HG02852 (cell line): ENCODE measurements at regions not wholly inside any gene's neighbourhood (a gene's known extent, or its start where the extent isn't known, plus 50 kb on each side); places are given as distances from the start of the nearest gene placed in this dataset.
"Not testable (repeated sequence)": the region's sequence is repeated elsewhere in the genome, so short reads cannot be mapped to it uniquely, and the experiment has no call there.

Experiments used
- ATAC-seq: cut with Tn5 transposase; IDR thresholded peaks from one replicate; pipeline ENCODE4 v1.9.1; 2021; ENCODE audit warnings: mild to moderate bottlenecking, moderate library complexity; ENCODE audit not compliant: unreplicated experiment

DNA sequence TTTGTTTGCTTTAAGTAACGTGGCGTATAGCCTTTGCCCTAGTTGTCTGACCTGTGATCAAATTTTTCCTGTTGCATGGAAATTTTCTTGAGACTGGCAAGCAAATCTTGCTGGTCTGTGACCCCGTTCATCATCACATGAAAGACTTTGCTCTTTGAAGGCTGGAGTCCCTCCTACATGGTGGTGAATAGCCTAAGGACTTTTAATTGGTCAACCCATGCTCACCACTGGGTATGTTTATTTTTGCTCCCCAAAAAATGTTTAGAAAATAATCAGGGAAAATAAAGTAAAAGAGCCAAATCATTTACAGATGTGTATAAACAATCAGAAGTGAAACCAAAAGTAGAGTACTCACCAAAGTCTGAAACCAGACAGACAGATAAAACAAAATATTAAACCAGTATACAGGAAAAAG is 1075.3 kb upstream of the ALCAM start:
- peak; percentile 63 for ATAC-seq

DNA sequence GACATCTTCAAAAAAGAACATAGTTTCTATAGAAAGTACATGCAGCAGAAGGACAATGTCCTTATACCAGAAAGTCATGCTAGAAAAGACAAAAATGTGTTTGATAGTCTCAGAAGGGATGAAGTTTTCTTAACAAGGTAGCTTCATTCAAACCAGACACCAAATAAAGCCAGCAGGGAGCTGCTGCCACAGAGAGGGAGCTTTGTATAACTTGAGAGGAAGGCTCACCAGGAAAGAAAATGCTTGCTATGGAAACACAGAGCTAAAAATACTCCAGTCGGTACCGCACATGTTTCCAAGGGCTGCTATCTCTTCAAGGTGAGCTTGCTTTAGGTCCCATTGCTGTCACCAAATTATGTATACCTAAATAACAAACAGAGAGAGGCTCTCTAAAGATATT is 1074.8 kb upstream of the ALCAM start:
- peak; percentile 27 for ATAC-seq

DNA sequence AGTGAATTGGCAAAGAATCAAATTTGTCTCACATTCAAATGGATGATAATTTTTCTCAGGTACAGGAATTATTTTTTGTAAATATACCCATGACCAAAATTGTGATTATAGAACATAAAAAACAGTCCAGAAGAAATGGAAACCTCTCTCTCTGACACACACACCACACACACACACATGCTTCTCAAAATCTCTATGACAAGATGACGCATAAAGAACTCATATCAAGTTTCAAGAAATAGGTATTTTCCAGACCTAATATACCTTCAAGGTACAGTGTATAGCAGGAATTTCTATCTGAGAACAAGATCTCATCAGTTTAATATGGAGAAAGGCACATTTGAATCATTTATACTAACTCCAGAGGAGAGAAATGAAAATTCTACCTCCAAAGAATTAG is 1069.1 kb upstream of the ALCAM start:
- ATAC-seq = no peak

DNA sequence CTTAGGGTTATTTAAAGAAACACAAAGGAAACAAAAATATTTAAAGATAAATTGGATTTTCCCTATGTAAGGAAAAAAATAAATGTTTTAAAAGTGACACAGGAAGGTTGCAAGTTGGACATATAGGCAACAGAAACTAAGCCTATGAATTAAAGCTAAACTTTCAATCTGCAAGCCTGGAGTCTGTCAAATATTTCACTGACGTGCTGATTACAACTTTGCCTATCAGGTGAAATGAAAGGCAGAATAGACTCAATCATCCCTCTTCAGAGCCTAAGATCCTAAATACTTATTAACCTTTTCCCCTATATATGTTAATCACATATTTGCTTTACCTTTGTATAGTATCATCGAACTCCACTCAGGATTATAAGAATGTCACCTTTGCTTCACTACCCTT is 1068.0 kb upstream of the ALCAM start:
- ATAC-seq = no peak

DNA sequence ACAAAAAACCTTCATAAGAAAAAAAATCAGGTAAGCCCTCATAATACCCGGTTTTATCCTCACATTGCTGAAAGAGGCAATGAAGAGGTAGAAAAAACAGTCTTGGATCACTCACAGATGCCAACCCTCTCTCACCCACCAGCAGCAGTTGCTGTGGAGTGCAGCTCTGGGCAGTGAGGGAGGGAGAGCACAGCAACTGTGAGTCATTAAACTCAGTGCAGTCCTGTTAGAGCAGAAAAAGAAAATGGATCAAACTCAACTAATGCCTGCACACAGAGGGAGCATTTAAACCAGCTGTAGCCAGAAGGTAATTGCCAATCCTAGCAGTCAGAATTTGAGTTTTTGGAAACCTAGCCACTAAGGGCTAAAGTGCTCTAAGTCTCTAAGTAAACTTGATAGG is 1050.6 kb upstream of the ALCAM start:
- no peak for ATAC-seq

DNA sequence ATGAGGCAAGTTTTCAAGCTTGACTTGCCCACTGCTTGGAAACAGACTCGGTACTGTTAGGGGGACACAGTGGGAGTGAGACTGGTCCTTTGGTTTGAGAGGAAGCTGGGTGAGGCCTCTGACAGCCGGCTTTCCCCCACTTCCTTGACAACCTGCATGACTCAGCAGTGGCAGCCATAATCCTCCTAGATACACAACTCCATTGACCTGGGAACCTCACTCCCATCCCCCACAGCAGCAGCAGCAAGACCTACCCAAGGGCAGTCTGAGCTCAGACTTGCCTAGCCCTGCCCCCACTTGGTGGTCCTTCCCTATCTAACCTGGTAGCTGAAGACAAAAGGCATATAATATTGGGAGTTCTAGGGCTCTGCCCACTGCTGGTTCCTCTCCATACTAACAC is 1043.5 kb upstream of the ALCAM start:
- ATAC-seq = no peak

DNA sequence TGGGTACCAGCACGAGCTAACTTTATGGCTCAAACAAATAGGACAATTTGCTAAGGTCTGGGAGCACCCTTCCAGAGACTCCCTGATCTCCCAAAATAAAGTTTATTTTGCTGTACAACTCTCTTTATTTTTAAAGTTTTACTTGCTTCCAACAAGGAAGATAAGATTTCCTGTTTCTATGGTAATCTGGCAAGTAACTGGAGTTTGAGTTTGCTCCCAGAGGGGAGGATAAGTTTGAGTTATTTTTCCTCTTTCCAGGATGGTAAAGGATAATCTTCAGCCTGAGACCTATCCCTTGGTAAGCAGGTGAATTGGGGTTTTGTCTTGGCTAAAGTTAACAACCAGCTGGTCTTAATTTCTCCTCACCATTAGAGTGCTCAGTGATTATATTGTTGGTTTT is 1019.4 kb upstream of the ALCAM start:
- no peak for ATAC-seq

DNA sequence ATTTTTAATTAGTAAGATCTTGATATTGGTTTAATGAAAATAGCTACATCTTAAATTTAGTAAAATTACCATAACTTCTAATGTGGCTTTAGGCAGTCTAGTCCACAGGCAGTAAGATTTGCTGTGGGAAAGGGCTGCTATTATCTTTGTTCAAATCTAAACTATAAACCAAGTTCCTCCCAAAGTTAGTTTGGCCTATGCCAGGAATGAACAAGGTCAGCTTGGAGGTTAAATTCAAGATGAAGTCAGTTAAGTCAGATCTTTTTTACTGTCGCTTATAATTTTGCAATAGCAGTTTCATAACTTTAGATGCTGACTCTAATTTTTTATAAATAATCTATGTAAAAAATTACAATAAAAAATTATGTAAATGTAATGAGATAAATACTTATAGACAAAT is 1016.9 kb upstream of the ALCAM start:
- no peak for ATAC-seq

DNA sequence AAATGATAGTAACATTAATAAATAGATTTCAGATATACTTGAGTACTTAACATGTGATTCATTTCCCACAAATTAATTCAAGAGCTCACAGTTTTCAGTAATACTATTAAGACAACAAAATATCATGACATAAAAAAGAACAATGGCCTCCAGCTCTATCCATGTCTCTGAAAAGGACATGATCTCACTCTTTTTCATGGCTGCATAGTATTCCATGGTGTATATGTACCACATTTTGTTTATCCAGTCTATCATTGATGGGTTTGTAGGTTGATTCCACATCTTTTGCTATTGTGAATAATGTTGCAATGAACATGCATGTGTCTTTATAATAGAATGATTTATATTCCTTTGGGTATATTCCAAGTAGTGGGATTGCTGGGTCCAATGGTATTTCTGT is 1012.8 kb upstream of the ALCAM start:
- no peak for ATAC-seq

DNA sequence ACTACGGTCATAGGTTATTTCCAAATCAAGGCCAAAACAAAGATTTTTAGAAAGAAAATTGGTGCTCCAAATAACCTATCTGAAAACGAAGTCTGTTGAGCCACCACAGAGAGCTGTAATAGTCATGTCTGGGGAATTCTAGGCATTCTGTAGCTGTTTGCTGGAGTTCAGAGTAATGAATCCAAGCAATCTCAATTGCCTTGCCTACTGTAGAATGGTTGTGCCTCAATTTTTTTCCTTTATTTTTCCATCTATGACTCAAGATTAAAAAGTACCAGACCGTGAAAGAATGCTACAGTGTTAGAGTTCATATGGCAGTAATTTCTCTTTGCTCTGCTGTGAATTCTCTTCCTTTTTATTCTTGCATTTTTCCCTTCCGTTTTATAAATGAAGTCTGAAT is 1007.2 kb upstream of the ALCAM start:
- no peak for ATAC-seq

DNA sequence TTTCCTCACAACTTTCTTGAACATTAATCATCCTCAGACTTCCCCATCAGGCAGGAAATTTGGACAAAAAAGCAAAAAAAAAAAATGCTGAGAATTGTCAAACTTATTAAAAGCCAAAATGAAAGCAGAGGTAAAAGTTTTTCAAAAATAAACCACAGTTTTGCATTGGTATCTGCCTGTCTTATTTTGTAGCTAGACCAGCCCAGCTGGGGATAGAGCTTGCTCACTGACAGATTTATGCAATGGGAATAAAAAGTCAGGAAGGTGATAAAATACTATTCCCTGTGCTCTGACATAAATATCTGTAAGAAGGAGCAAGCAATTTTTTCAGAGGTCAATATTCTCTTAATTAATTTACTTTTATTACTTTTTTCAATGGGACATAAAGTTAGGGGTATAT is 1006.7 kb upstream of the ALCAM start:
- no peak for ATAC-seq

DNA sequence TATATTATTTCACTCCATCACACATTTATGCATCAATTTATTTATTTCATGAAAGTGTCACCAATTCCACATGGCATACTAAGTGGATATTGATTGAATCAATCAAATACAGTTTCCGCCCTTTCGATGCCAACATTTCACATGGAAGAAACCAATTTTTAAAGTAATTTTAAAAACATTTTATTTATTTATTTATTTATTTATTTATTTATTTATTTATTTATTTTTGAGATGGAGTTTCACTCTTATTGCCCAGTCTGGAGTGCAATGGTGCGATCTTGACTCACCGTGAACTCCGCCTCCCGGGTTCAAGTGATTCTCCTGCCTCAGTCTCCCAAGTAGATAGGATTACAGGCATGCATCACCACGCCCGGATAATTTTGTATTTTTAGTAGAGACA is 1005.0 kb upstream of the ALCAM start:
- not testable (repeated sequence) for ATAC-seq

DNA sequence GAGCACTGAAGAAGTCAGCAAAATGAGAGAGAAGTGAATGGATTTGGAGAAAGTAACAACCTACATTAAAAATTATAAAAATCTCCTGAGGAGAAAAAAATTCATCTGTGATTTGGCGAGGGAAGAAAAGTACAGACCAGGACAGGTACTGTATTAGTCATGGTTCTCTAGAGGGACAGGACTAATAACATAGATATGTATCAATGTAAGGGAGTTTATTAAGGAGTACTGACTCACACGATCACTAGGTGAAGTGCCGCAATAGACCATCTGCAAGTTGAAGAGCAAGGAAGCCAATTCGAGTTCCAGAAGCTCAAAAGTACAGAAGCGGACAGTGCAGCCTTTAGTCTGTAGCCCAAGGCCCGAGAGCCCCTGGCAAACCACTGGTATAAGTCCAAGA is 1004.4 kb upstream of the ALCAM start:
- no peak for ATAC-seq

DNA sequence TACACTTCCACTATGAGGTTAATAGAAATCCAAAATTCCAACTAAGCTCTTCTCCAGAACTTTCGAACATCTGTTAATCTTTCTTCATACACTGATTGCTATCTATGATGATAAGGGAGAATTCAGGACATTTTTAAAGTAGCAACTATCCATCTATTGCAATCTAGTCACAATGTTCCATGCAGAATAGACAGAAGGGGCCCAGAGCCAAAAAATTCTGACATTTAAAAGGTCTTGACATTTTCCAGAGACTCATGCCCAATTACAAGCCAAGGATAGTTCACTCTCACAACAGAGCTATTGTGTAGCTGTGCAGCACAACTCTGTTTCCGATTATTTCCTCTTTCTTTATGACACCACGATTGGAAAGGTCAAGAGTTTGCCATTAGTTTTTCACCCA is 999.7 kb upstream of the ALCAM start:
- no peak for ATAC-seq

DNA sequence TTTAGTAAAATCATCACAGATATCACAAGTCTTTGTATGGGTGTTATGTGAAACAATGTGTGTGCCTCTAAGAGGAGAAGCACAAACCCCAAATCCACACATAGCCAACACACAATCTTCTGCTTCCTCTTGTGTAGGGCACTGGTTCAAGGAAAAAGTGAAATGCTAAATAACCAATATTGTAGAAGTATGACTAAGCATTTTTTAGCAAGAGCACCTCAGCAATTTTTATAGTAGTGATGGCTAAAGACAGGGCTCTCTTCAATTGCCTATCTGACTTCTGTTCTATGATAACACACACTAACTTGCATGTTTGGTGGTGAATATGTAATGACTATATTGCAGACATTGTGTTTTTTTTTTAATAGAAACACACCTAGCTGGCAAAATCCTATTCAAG is 997.9 kb upstream of the ALCAM start:
- ATAC-seq = no peak

DNA sequence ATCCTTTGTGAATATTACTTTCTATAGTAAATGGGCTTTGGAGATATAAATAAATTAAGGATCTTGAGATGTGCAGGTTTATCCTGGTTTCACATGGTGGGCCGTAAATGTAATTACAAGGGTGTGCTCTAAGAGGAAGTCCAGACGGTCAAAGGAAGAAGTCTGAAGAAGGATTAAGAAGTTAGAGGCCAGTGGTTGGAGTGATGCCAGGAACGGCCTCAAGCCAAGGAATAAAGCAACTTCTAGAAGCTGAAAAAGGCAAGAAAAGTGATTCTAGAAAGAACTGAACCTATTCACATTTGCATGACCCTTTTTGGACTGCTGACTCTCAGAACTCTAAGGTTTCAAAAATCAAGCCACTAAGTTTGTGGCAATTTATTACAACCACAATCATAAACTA is 981.3 kb upstream of the ALCAM start:
- no peak for ATAC-seq

DNA sequence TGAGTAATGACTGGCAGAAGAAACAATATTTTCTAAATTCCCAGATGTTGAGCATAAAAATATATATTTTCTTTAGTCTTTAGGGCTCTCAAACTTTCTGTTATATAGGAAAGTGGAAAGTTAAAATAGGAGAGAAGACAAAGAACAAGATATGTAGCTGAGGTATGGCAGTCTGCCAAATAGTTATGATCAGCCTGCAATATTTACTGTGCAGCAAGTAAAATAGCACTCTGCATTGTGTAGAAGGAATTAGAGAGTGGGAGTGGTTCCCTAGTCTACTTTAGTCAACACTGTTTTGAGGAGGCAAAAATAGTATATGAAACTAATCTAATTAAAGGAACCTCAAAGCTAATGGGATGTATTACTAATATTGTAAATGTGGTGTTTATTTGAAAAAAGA is 978.1 kb upstream of the ALCAM start:
- no peak for ATAC-seq

DNA sequence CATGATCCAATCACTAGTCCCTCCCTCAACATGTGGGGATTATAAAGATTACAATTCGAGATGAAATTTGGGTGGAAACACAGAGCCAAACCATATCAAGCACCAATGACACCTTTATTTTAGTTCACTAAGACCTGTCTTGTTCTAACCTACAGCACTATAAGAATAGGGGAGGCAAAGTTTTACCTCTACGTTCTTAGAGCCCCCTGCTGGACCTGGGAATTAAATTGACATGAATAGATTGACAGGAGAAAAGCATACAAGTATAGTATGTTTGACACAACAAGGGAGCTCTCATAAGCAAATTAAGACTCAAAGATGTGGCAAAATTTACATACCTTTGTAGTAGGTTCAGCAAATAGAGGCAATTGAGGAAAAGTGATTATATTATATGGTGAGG is 974.4 kb upstream of the ALCAM start:
- ATAC-seq = no peak

DNA sequence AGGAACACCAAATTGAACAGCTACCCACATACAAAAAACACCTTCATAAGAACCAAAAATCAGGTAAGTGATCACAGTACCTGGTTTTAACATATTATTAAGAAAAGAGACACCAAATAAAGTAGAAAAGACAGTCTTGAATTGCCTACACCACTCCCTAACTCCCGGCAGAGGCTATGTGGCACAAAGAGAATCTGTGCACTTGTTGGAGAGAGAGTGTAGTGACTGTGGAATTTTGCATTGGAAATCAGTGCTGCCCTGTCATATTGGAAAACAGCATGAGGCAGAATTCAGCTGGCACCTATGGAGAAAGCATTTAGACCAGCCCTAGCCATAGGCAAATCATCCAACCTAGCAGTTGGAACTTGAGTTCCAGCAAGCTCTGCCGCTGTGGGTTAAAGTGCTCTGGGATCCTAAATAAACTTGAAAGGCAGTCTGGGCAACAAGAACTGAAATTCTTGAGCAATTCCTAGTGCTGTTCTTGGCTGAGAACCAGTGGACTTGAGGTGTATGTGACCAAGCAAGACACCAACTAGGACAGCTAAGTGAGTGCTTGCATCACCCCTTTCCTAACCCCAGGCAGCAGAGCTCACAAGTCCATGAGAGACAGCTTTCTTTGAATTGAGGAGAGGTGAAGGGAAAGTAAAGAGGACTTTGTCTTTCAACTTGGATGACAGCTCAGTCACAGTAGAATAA is 969.6 kb upstream of the ALCAM start:
- ATAC-seq = no peak

DNA sequence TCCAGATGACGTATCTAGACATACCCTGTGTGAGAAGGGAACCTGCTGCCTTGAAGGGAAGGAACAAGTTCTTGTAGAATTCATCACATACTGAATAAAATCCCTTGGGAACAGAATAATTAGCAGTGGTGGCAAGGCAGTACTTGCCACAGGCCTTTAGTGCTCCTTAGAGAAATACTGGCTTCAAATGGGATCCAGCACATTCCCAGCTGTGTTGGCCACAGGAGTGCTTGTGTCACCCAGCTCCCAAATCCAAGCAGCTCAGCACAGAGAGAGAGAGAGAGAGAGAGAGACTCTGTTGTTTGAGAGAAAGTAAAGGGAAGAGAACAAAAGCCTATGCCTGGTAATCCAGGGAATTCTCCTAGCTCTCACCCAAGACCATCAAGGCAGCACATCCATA is 969.0 kb upstream of the ALCAM start:
- no peak for ATAC-seq

DNA sequence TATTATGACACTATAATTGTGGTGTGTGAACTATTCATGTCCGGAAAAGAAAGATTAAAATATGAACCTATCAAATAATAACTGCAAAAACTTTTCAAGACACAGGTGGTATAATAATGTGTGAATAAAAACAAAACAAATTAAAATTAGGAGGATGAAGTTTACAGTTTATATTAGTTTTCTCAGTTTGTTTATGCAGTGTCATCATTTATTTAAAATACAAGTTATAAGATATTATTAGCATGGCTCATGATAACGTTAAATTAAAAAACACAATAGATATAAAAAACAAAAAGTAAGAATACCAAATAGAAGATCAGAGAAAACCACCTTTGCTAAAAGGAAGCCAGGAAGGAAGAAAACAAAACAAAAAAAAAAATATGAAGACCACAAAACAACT is 963.8 kb upstream of the ALCAM start:
- no peak for ATAC-seq

DNA sequence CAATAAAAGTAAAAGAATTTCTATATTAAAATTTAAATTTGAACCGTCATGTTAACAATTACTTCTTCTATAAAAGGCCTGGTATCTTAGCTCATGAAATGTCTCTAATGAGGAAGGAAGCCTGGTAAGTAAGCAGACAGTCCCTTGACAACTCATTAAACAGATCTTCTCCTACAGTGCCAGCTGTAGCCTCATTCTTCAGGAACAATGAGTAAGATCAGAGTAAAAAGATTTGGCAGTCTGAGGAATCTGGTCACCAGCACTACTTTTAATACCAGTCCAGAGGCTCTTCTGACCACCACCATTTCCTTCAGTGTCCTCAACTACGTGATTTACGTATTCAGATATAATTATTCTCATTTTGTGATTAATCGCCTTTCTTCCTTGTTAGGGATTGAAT is 955.0 kb upstream of the ALCAM start:
- no peak for ATAC-seq
